HL-60 (cell line): ENCODE measurements at regions not wholly inside any gene's neighbourhood (a gene's known extent, or its start where the extent isn't known, plus 50 kb on each side); places are given as distances from the start of the nearest gene placed in this dataset.

Experiments
- DNase-seq, 2 experiments: peaks; one replicate each; pipeline ENCODE4 v3.0.0-alpha.2; 2010 to 2020; ENCODE audit warnings: low read depth in 1 of 2, low spot score in 1 of 2
- H3K27ac ChIP-seq: fragments of 250-450 bp; sonication (Bioruptor Pico); replicated peaks from 2 replicates; pipeline ENCODE4 v1.5.1; 2020; ENCODE audit warnings: mild to moderate bottlenecking, moderate library complexity
- H3K27me3 ChIP-seq: fragments of 250-450 bp; sonication (Bioruptor Pico); 2 replicates; pipeline ENCODE4 v1.5.1; 2021; ENCODE audit warnings: mild to moderate bottlenecking, moderate library complexity; ENCODE audit not compliant: insufficient read depth, poor library complexity, severe bottlenecking
- H3K4me3 ChIP-seq: replicated peaks from 2 replicates; pipeline ENCODE4 v1.5.1; 2011; ENCODE audit warnings: mild to moderate bottlenecking, control low read depth, low read length; ENCODE audit not compliant: insufficient read depth
- GABPA ChIP-seq: IDR thresholded peaks from 2 replicates; pipeline ENCODE4 v1.6.1; 2012; ENCODE audit warnings: low read depth
- POLR2AphosphoS5 ChIP-seq: IDR thresholded peaks from 2 replicates; pipeline ENCODE4 v1.6.1; 2012; ENCODE audit warnings: low read depth
- SPI1 ChIP-seq: IDR thresholded peaks from 2 replicates; pipeline ENCODE4 v1.6.1; 2012; ENCODE audit warnings: low read depth, mild to moderate bottlenecking, borderline replicate concordance
- TF ChIP-seq, protein P1 (sequence below): IDR thresholded peaks from one replicate; pipeline ENCODE4 v1.5.1; 2011; ENCODE audit warnings: low read length, control low read depth, inconsistent platforms; ENCODE audit not compliant: insufficient read depth
- TF ChIP-seq, protein P2 (sequence below): IDR thresholded peaks from 2 replicates; pipeline ENCODE4 v1.6.1; 2012; ENCODE audit warnings: low read depth; ENCODE audit not compliant: insufficient replicate concordance

DNA sequence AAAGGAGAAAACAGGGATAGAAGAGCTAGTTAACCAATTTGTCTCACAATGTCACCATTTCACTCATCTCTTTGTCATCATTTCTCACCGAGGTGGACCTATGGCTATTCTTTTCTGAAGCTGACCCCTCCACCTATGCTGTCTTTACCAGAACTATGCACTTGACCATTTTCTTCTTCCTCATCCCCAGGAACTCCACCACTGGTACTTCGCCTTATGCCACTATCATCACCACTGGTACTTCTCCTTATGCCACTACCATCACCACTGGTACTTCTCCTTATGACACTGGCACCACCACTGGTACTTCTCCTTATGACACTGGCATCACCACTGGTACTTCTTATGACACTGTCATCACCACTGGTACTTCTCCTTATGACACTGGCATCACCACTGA lies 745.8 kb upstream of the CHAC2 start:
- Histone ChIP-seq H3K4me3 (no peak overlapping the region), H3K27me3 (no peaks in the 10 kb centered on the region), H3K27ac (no peak overlapping the region)
- no peak for DNase-seq
- TF ChIP-seq SPI1 (no peak), GABPA (no peak), POLR2AphosphoS5 (no peak)
- TF ChIP-seq, protein P1, sequence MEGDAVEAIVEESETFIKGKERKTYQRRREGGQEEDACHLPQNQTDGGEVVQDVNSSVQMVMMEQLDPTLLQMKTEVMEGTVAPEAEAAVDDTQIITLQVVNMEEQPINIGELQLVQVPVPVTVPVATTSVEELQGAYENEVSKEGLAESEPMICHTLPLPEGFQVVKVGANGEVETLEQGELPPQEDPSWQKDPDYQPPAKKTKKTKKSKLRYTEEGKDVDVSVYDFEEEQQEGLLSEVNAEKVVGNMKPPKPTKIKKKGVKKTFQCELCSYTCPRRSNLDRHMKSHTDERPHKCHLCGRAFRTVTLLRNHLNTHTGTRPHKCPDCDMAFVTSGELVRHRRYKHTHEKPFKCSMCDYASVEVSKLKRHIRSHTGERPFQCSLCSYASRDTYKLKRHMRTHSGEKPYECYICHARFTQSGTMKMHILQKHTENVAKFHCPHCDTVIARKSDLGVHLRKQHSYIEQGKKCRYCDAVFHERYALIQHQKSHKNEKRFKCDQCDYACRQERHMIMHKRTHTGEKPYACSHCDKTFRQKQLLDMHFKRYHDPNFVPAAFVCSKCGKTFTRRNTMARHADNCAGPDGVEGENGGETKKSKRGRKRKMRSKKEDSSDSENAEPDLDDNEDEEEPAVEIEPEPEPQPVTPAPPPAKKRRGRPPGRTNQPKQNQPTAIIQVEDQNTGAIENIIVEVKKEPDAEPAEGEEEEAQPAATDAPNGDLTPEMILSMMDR, result no peak
- TF ChIP-seq, protein P2, sequence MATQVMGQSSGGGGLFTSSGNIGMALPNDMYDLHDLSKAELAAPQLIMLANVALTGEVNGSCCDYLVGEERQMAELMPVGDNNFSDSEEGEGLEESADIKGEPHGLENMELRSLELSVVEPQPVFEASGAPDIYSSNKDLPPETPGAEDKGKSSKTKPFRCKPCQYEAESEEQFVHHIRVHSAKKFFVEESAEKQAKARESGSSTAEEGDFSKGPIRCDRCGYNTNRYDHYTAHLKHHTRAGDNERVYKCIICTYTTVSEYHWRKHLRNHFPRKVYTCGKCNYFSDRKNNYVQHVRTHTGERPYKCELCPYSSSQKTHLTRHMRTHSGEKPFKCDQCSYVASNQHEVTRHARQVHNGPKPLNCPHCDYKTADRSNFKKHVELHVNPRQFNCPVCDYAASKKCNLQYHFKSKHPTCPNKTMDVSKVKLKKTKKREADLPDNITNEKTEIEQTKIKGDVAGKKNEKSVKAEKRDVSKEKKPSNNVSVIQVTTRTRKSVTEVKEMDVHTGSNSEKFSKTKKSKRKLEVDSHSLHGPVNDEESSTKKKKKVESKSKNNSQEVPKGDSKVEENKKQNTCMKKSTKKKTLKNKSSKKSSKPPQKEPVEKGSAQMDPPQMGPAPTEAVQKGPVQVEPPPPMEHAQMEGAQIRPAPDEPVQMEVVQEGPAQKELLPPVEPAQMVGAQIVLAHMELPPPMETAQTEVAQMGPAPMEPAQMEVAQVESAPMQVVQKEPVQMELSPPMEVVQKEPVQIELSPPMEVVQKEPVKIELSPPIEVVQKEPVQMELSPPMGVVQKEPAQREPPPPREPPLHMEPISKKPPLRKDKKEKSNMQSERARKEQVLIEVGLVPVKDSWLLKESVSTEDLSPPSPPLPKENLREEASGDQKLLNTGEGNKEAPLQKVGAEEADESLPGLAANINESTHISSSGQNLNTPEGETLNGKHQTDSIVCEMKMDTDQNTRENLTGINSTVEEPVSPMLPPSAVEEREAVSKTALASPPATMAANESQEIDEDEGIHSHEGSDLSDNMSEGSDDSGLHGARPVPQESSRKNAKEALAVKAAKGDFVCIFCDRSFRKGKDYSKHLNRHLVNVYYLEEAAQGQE, result no peak

DNA sequence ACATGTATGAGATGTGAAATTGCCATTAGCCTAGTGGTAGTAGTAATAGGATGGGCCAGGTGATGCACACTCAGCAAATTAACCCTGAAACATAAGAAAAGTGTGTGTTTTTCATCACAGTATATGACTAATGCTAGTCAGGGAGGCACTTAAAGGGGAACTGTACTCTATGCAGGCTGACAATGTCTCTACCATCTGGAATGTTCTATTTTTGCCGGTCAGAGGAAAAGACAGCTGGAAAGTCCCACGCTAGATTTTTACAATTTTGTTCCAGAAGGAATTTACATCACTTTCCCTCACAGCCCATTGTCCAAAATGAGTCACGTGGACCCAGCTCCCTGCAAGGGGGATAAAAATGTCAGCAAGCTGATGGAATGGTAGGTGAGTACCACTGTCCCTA lies 746.3 kb upstream of the CHAC2 start:
- no peak for TF ChIP-seq POLR2AphosphoS5
- TF ChIP-seq, protein P1, result no peak
- Histone ChIP-seq H3K4me3 (no peak overlapping the region), H3K27me3 (no peaks in the 10 kb centered on the region), H3K27ac (no peak overlapping the region)
- no peak for DNase-seq

DNA sequence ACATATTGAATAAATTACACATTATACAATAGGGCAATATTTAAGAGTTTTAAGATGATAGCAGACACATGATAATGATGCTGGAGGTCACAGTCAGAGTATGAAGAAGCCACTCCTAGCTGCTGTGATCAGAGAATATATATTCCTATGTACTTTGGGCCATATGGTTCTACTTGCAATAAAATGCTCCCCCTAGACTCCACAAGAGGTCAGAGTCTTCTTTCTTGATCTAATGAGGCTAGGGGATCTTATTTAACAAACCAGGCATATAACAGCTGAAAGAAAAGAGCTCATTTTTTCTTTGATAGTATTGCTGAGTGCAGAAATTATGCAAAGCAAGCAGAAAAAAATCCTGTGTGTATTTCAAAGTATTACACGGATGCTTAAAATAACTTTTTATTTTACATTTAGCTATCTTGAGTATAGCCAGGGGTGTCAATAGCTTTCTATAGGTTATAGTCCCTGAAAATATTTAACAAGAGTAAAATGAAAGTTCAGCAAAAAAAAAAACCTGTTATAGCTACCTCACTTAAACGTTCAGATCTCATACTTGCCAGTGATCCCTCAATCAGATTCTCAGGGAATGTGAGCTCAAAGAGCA lies 748.7 kb upstream of the CHAC2 start:
- TF ChIP-seq POLR2AphosphoS5, result no peak
- TF ChIP-seq, protein P1, result no peak
- TF ChIP-seq, protein P2, result no peak
- TF ChIP-seq SPI1, result no peak
- no peak for TF ChIP-seq GABPA
- Histone ChIP-seq H3K27ac (no peak overlapping the region), H3K4me3 (no peak overlapping the region), H3K27me3 (no peaks in the 10 kb centered on the region)
- DNase-seq, result no peak

DNA sequence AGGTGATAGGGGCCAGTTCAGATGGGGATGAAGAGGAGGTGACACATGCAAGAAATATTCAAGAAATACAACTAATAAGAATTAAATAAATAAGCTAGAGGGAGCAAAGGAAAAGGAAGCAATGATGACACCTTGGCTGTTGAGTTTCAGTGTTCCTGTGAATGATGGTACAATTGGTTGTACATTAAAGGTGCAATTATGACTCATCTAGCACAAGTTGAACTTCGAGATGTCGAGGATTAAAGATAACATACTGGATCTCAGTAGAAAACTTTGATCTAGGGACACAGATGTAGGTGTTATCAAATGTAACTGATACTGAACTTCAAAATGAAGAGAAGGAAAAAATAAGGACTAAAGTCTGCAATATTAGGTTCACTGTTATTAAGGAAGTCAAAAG lies 760.6 kb upstream of the CHAC2 start:
- Histone ChIP-seq H3K4me3 (no peak overlapping the region), H3K27me3 (no peaks in the 10 kb centered on the region), H3K27ac (no peak overlapping the region)
- DNase-seq, result no peak
- TF ChIP-seq, protein P2, result no peak
